GM19467 (cell line): ENCODE measurements at regions not wholly inside any gene's neighbourhood (a gene's known extent, or its start where the extent isn't known, plus 50 kb on each side); places are given as distances from the start of the nearest gene placed in this dataset.
"Not testable (repeated sequence)": the region's sequence is repeated elsewhere in the genome, so short reads cannot be mapped to it uniquely, and the experiment has no call there.

Source experiments
- ATAC-seq: cut with Tn5 transposase; IDR thresholded peaks from one replicate; pipeline ENCODE4 v1.9.1; 2021; ENCODE audit warnings: mild to moderate bottlenecking, moderate library complexity; ENCODE audit not compliant: unreplicated experiment

GRCh38 chr6:11961923-11962322, 50.2 kb upstream of the HIVEP1 start:
- ATAC-seq = no peak

GRCh38 chr6:11960909-11961779, 51.0 kb upstream of the HIVEP1 start:
- ATAC-seq = no peak

GRCh38 chr6:11956781-11957180, 55.3 kb upstream of the HIVEP1 start:
- no peak for ATAC-seq

GRCh38 chr6:11953641-11954040, 58.5 kb upstream of the HIVEP1 start:
- ATAC-seq = no peak

- no peak for ATAC-seq
These were observed 59.8 kb upstream of the HIVEP1 start for GRCh38 chr6:11952316-11952715.

- ATAC-seq = no peak
These were observed 60.2 kb upstream of the HIVEP1 start for GRCh38 chr6:11951868-11952267.

- ATAC-seq = no peak
These were observed 62.0 kb upstream of the HIVEP1 start for GRCh38 chr6:11950109-11950508.

GRCh38 chr6:11947575-11947974, 64.5 kb upstream of the HIVEP1 start:
- no peak for ATAC-seq

GRCh38 chr6:11947063-11947462, 65.0 kb upstream of the HIVEP1 start:
- ATAC-seq = no peak

- ATAC-seq = no peak
These were observed 68.0 kb upstream of the HIVEP1 start for GRCh38 chr6:11944111-11944510.

GRCh38 chr6:11943060-11943459, 69.1 kb upstream of the HIVEP1 start:
- no peak for ATAC-seq

GRCh38 chr6:11942185-11942864, 69.8 kb upstream of the HIVEP1 start:
- ATAC-seq = no peak

- ATAC-seq = not testable (repeated sequence)
These were observed 71.5 kb upstream of the HIVEP1 start for GRCh38 chr6:11940532-11941166.

- no peak for ATAC-seq
These were observed 73.7 kb upstream of the HIVEP1 start for GRCh38 chr6:11938285-11938890.

GRCh38 chr6:11934638-11935037, 77.5 kb upstream of the HIVEP1 start:
- no peak for ATAC-seq

- not testable (repeated sequence) for ATAC-seq
These were observed 79.2 kb upstream of the HIVEP1 start for GRCh38 chr6:11932892-11933291.

- no peak for ATAC-seq
These were observed 80.6 kb upstream of the HIVEP1 start for GRCh38 chr6:11931296-11932035.

- ATAC-seq = not testable (repeated sequence)
These were observed 81.3 kb upstream of the HIVEP1 start for GRCh38 chr6:11930834-11931233.

- ATAC-seq = no peak
These were observed 81.9 kb upstream of the HIVEP1 start for GRCh38 chr6:11930240-11930639.

- no peak for ATAC-seq
These were observed 82.8 kb upstream of the HIVEP1 start for GRCh38 chr6:11929241-11929835.
